Neuronal stem cell (in vitro differentiated cells): ENCODE measurements at regions not wholly inside any gene's neighbourhood (a gene's known extent, or its start where the extent isn't known, plus 50 kb on each side); places are given as distances from the start of the nearest gene placed in this dataset.

ENCODE experiments used
- DNase-seq: peaks from one replicate; pipeline ENCODE4 v3.0.0-alpha.2; 2013; ENCODE audit warnings: low spot score
- H2AFZ ChIP-seq: one replicate; pipeline ENCODE4 v1.6.1; 2013; ENCODE audit warnings: mild to moderate bottlenecking, low read length, inconsistent platforms
- H2AK5ac ChIP-seq: 2 replicates; pipeline ENCODE4 v1.6.1; 2013; ENCODE audit warnings: low read depth, mild to moderate bottlenecking, inconsistent platforms, low read length, moderate library complexity, mixed read lengths
- H2BK120ac ChIP-seq: 2 replicates; pipeline ENCODE4 v1.6.1; 2013; ENCODE audit warnings: low read depth, mild to moderate bottlenecking, inconsistent platforms, low read length, moderate library complexity, mixed read lengths
- H2BK12ac ChIP-seq: one replicate; pipeline ENCODE4 v1.6.1; 2013; ENCODE audit warnings: low read length, inconsistent platforms
- H2BK15ac ChIP-seq: 2 replicates; pipeline ENCODE4 v1.6.1; 2013; ENCODE audit warnings: mild to moderate bottlenecking, low read length, inconsistent platforms, mixed read lengths
- H2BK5ac ChIP-seq: one replicate; pipeline ENCODE4 v1.6.1; 2013; ENCODE audit warnings: inconsistent platforms, mild to moderate bottlenecking, low read length, moderate library complexity
- H3K14ac ChIP-seq: one replicate; pipeline ENCODE4 v1.6.1; 2013; ENCODE audit warnings: low read length, inconsistent platforms
- H3K18ac ChIP-seq: 2 replicates; pipeline ENCODE4 v1.6.1; 2013; ENCODE audit warnings: low read length, inconsistent platforms
- H3K23ac ChIP-seq: 2 replicates; pipeline ENCODE4 v1.6.1; 2013; ENCODE audit warnings: low read depth, mild to moderate bottlenecking, mixed read lengths, low read length, inconsistent platforms; ENCODE audit not compliant: poor library complexity
- H3K27ac ChIP-seq: replicated peaks from 3 replicates; pipeline ENCODE4 v1.5.1; 2013; ENCODE audit warnings: low read length, inconsistent platforms
- H3K27me3 ChIP-seq, 3 experiments: 2 replicates each; pipeline ENCODE4 v1.6.1; 2013; ENCODE audit warnings: low read length in 3 of 3, mild to moderate bottlenecking in 2 of 3, inconsistent platforms in 1 of 3, low read depth in 1 of 3, mixed read lengths in 1 of 3, moderate library complexity in 1 of 3; ENCODE audit not compliant: control insufficient read depth in 3 of 3, insufficient read depth in 3 of 3
- H3K36me3 ChIP-seq, 2 donors: replicated peaks in 1 of 2; 2 replicates each; pipeline ENCODE4 v1.6.1; 2013; ENCODE audit warnings: low read length in 2 of 2; ENCODE audit not compliant: control insufficient read depth in 2 of 2, insufficient read depth in 2 of 2
- H3K4ac ChIP-seq: 2 replicates; pipeline ENCODE4 v1.6.1; 2013; ENCODE audit warnings: inconsistent platforms, mild to moderate bottlenecking, low read length, moderate library complexity
- H3K4me1 ChIP-seq, 2 donors: 1 replicate in 1 of 2; 2 replicates in 1 of 2; pipeline ENCODE4 v1.6.1; 2013; ENCODE audit warnings: low read length in 2 of 2, low read depth in 1 of 2; ENCODE audit not compliant: control insufficient read depth in 2 of 2, insufficient read depth in 1 of 2
- H3K4me2 ChIP-seq: one replicate; pipeline ENCODE4 v1.6.1; 2013; ENCODE audit warnings: mild to moderate bottlenecking, low read length, inconsistent platforms; ENCODE audit not compliant: insufficient read depth, poor library complexity, severe bottlenecking
- H3K4me3 ChIP-seq, 2 donors: 2 replicates each; pipeline ENCODE4 v1.5.1; 2013; ENCODE audit warnings: low read length in 2 of 2, mild to moderate bottlenecking in 2 of 2, inconsistent platforms in 1 of 2, moderate library complexity in 1 of 2
- H3K79me1 ChIP-seq: one replicate; pipeline ENCODE4 v1.6.1; 2013; ENCODE audit warnings: low read depth, mild to moderate bottlenecking, inconsistent platforms, low read length, moderate library complexity
- H3K9ac ChIP-seq: one replicate; pipeline ENCODE4 v1.6.1; 2013; ENCODE audit warnings: mild to moderate bottlenecking, low read depth, low read length, inconsistent platforms; ENCODE audit not compliant: poor library complexity
- H3K9me3 ChIP-seq, 2 donors: replicated peaks in 1 of 2; 2 replicates each; pipeline versions ENCODE3 to v1.6.1; 2013; ENCODE audit warnings: low read length in 2 of 2, mild to moderate bottlenecking in 2 of 2, inconsistent platforms in 1 of 2, low read depth in 1 of 2, mixed read lengths in 1 of 2, moderate library complexity in 1 of 2; ENCODE audit not compliant: control insufficient read depth in 2 of 2, insufficient read depth in 1 of 2
- H4K8ac ChIP-seq: one replicate; pipeline ENCODE4 v1.6.1; 2013; ENCODE audit warnings: low read depth, mild to moderate bottlenecking, inconsistent platforms, low read length, moderate library complexity
- H4K91ac ChIP-seq: one replicate; pipeline ENCODE4 v1.6.1; 2013; ENCODE audit warnings: low read length, low read depth, mild to moderate bottlenecking, inconsistent platforms; ENCODE audit not compliant: poor library complexity
- WGBS, 2 donors: extraction: QIAGEN DNeasy Blood & Tissue Kit; methylation state at CpG; one replicate each; pipeline ENCODE4 v1.1.7; 2013; ENCODE audit warnings: missing lambda C conversion rate in 2 of 2, mixed read lengths in 1 of 2; ENCODE audit not compliant: insufficient read length in 2 of 2, insufficient replicate concordance in 1 of 2; ENCODE audit errors: extremely low coverage in 2 of 2; 5-methylcytosine and 5-hydroxymethylcytosine counted together

DNA sequence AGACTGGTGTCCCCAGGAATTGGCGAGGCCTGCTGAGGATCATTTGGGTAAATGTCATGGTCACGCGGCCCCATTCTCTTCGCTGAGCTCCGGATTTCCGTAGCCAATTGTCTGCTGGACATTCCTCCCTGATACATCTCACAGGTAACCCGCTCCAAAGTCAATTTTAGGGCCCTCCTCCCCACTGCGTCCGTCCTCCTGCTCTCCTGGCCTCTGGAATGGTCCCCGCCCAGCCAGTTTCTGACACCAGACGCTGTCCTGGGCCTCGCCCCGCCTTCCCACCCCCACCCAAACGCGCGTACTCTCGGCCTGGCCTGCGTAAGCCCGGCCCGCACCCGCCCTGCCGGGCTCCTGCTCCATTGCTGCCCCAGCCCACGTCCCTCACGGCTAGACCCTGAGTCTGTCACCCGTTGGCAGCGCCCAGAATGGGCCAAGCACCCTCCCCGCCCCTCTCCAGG is 202.0 kb downstream of the AUH start:
- Histone ChIP-seq H3K4ac (no peak overlapping the region), H2AK5ac (no peak overlapping the region), H3K36me3 (no peaks in the 10 kb centered on the region), H4K91ac (no peak overlapping the region), H3K4me1 (peaks cover 0 to 9% of the 10 kb centered on the region in 2 donors), H3K4me2 (peak overlapping the region; percentile 31), H3K9ac (no peak overlapping the region), H3K4me3 (no peak overlapping the region), H2BK5ac (no peak overlapping the region), H3K27ac (no peak overlapping the region), H3K18ac (peak overlapping the region; percentile 36), H2AFZ (no peak overlapping the region), H3K23ac (no peak overlapping the region), H2BK12ac (no peak overlapping the region), H4K8ac (no peak overlapping the region), H3K14ac (no peak overlapping the region), H3K9me3 (no peaks in the 10 kb centered on the region), H3K79me1 (no peaks in the 10 kb centered on the region), H3K27me3 (peaks cover 0 to 2% (median 0%) of the 10 kb centered on the region in 3 experiments), H2BK15ac (no peak overlapping the region), H2BK120ac (no peak overlapping the region)
- no CpG with 5 or more reads among the region's 27 CpGs for WGBS, 2 donors
- DNase-seq, result no peak

DNA sequence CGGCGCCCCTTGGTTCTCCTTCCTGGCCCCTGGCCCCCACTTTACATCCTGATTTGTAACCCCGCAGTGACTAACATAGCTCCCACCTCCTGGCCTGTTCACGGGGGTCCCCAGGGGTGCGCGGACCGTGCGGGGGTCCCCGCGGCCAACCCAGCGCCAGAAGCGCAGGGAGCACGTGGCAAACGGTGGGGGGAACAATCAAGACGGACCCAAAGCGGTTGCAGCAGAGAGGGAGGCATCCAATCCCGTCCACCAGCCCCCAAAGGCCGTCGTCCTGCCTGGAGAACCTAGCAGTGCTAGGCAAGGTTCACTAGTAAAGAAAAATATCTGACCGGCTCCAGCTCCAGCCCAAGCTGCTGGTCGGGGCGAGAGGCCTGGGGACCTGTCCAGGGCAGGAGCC is 201.5 kb downstream of the AUH start:
- Histone ChIP-seq H3K4ac (no peak overlapping the region), H3K14ac (no peak overlapping the region), H3K27ac (no peak overlapping the region), H3K18ac (peak overlapping the region; percentile 59), H2AK5ac (peak overlapping the region; percentile 64), H4K91ac (peak overlapping the region; percentile 62), H2BK15ac (no peak overlapping the region), H2BK5ac (no peak overlapping the region), H2BK12ac (no peak overlapping the region), H2AFZ (no peak overlapping the region), H3K9me3 (no peaks in the 10 kb centered on the region), H3K27me3 (peaks cover 0 to 2% (median 0%) of the 10 kb centered on the region in 3 experiments), H2BK120ac (no peak overlapping the region), H4K8ac (no peak overlapping the region), H3K79me1 (no peaks in the 10 kb centered on the region), H3K9ac (no peak overlapping the region), H3K4me2 (no peak overlapping the region), H3K4me3 (no peak overlapping the region), H3K4me1 (peaks cover 0 to 9% of the 10 kb centered on the region in 2 donors), H3K23ac (no peak overlapping the region), H3K36me3 (no peaks in the 10 kb centered on the region)
- no CpG with 5 or more reads among the region's 22 CpGs for WGBS, 2 donors
- DNase-seq, result no peak

GRCh38 chr9:91160599-91161464 is 200.9 kb downstream of the AUH start:
- Histone ChIP-seq H2BK15ac (peak overlapping the region; percentile 84), H3K27ac (no peak overlapping the region), H3K4me3 (no peak overlapping the region), H3K18ac (peak overlapping the region; percentile 66), H3K27me3 (peaks cover 0 to 2% (median 0%) of the 10 kb centered on the region in 3 experiments), H3K9me3 (no peaks in the 10 kb centered on the region), H2BK5ac (no peak overlapping the region), H4K8ac (no peak overlapping the region), H2BK120ac (no peak overlapping the region), H2AFZ (no peak overlapping the region), H2BK12ac (peak overlapping the region; percentile 66), H4K91ac (no peak overlapping the region), H3K4me1 (peaks cover 0 to 9% of the 10 kb centered on the region in 2 donors), H3K23ac (no peak overlapping the region), H3K36me3 (no peaks in the 10 kb centered on the region), H3K9ac (no peak overlapping the region), H3K79me1 (no peaks in the 10 kb centered on the region), H3K4ac (peak overlapping the region; percentile 66), H3K14ac (peak overlapping the region; percentile 31), H2AK5ac (peak overlapping the region; percentile 89), H3K4me2 (no peak overlapping the region)
- WGBS, 2 donors, result no CpG with 5 or more reads among the region's 31 CpGs
- DNase-seq, result no peak

DNA sequence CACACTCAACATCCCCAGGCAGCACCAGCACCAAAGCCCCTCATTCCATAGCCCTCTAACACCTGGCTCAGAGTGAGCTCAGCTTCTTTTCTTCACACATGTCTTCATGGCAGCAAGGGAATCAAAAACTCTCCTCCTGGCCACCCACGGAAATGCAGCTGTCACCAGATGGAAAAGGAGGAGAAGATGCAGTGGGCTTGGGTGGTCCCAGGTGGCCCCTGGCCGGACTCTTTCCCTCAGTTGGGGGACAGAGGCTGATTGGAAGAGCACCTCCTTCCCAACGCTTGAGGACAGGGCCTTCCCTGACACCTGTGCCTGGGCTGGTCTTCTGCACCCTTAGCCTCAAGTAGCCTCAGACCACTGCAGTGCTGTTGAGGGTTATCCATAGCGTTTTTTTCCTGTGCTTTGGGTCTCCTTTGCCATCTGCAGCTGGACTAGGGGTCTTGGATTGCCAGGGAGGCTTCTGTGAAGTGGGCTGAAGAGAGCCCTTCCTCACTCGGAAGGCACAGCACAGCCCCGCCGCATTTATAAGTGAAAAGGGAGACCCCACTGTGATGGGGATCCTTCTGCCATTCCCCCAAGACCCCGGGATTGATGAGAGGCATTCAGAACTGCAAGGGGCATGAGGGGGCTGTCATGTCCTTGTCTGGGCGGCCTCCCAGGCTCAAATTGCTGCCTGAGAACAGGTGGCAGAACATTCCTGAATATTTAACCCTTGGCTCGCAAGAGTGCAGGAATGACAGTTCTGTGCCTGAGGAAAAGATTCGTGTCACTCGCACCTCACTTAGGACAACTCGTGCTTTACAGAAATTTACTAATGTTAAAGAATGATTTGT is 200.0 kb downstream of the AUH start:
- H3K79me1 ChIP-seq, result no peaks in the 10 kb centered on the region
- no peak overlapping the region for H4K8ac ChIP-seq
- peaks cover 0 to 9% of the 10 kb centered on the region in 2 donors for H3K4me1 ChIP-seq
- WGBS, 2 donors, result no CpG with 5 or more reads among the region's 13 CpGs
- peak overlapping the region; percentile 89 for H2AK5ac ChIP-seq
- H4K91ac ChIP-seq, result no peak overlapping the region
- peak overlapping the region; percentile 66 for H3K4ac ChIP-seq
- peak overlapping the region; percentile 66 for H2BK12ac ChIP-seq
- peak overlapping the region; percentile 5 for H3K23ac ChIP-seq
- no peak overlapping the region for H2BK5ac ChIP-seq
- no peak overlapping the region for H3K14ac ChIP-seq
- H3K4me2 ChIP-seq, result no peak overlapping the region
- peak overlapping the region; percentile 27 for H2AFZ ChIP-seq
- no peak overlapping the region for H2BK120ac ChIP-seq
- H3K9ac ChIP-seq, result no peak overlapping the region
- H2BK15ac ChIP-seq, result peak overlapping the region; percentile 84
- H3K18ac ChIP-seq, result peak overlapping the region; percentile 51
- peaks cover 0 to 2% (median 0%) of the 10 kb centered on the region in 3 experiments for H3K27me3 ChIP-seq
- H3K4me3 ChIP-seq, result no peak overlapping the region
- no peak overlapping the region for H3K27ac ChIP-seq
- H3K9me3 ChIP-seq, result no peaks in the 10 kb centered on the region
- DNase-seq, result no peak
- no peaks in the 10 kb centered on the region for H3K36me3 ChIP-seq
